ENCODE measurements at regions not wholly inside any gene's neighbourhood (a gene's known extent, or its start where the extent isn't known, plus 50 kb on each side); places are given as distances from the start of the nearest gene placed in this dataset.
"Not testable (repeated sequence)": the region's sequence is repeated elsewhere in the genome, so short reads cannot be mapped to it uniquely, and the experiment has no call there.

DNA sequence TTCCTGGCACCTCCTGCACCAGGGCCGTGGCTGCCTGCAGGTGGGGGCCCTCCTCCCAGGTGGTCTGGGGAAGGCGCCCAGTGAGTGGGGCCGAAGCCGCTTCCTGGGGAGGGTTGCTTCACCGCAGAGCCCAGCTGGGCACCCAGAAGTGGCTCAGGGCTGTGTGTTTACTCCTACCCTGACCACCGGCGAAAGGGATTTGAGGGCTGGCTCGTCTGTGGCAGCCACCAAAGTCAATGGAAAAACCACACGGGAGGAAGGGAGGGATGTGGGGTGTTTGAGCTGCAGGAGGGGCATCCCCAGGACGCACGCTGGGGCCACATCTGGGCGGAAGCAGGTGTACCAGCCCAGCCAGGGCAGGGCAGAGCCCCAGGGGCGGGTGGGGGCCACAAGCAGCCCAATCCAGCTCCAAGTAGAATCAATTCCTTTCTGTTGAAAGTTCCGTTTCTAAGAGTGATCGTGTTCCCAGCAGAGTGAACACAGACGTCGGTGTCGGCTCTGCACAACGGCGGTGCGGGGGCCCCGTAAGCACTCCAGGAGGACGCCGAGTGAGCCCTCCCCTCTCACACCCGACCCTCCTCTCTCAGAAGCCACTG, 69.9 kb downstream of the FOXL3 start:
- H3K4me3 ChIP-seq, result no peak overlapping the region
- no peak overlapping the region for H3K27ac ChIP-seq
- no peaks in the 10 kb centered on the region for H3K36me3 ChIP-seq
- no peak for TF ChIP-seq POLR2A (IDR thresholded peaks at IDR 0.05)
- no peak for TF ChIP-seq POLR2AphosphoS5 (IDR thresholded peaks at IDR 0.05)
- TF ChIP-seq, protein P1, sequence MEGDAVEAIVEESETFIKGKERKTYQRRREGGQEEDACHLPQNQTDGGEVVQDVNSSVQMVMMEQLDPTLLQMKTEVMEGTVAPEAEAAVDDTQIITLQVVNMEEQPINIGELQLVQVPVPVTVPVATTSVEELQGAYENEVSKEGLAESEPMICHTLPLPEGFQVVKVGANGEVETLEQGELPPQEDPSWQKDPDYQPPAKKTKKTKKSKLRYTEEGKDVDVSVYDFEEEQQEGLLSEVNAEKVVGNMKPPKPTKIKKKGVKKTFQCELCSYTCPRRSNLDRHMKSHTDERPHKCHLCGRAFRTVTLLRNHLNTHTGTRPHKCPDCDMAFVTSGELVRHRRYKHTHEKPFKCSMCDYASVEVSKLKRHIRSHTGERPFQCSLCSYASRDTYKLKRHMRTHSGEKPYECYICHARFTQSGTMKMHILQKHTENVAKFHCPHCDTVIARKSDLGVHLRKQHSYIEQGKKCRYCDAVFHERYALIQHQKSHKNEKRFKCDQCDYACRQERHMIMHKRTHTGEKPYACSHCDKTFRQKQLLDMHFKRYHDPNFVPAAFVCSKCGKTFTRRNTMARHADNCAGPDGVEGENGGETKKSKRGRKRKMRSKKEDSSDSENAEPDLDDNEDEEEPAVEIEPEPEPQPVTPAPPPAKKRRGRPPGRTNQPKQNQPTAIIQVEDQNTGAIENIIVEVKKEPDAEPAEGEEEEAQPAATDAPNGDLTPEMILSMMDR (IDR thresholded peaks at IDR 0.05), result no peak
- H3K4me1 ChIP-seq (replicated peaks), result peaks cover 12% of the 10 kb centered on the region
- DNase-seq (ENCODE audit: low spot score), result no peak
- no peaks in the 10 kb centered on the region for H3K9me3 ChIP-seq
- intact Hi-C loops (cut with DNase I), result no loop called here
- H3K27me3 ChIP-seq (replicated peaks; ENCODE audit: insufficient read depth), result no peaks in the 10 kb centered on the region
- 59% methylated on average over 25 of the region's 25 CpGs for WGBS

- WGBS, result 84% methylated on average over 39 of the region's 39 CpGs
- TF ChIP-seq, protein P1 (IDR thresholded peaks at IDR 0.05), result no peak
- TF ChIP-seq POLR2A (IDR thresholded peaks at IDR 0.05), result no peak
- TF ChIP-seq POLR2AphosphoS5 (IDR thresholded peaks at IDR 0.05), result no peak
- no peak overlapping the region for H3K27ac ChIP-seq
Observed at GRCh38 chr7:360454-361100, 70.6 kb downstream of the FOXL3 start.

GRCh38 chr7:361182-361581, 71.2 kb downstream of the FOXL3 start:
- H3K36me3 ChIP-seq; H3K27me3 ChIP-seq (replicated peaks; ENCODE audit: insufficient read depth); H3K27ac ChIP-seq; H3K4me3 ChIP-seq; H3K9me3 ChIP-seq; intact Hi-C loops (cut with DNase I); DNase-seq (ENCODE audit: low spot score): not testable (repeated sequence)
- peaks cover 12% of the 10 kb centered on the region for H3K4me1 ChIP-seq (replicated peaks)
- 67% methylated on average over 17 of the region's 20 CpGs for WGBS

More at GRCh38 chr7:360454-361100, 70.6 kb downstream of the FOXL3 start:
- Histone ChIP-seq H3K4me1 (replicated peaks) (peaks cover 12% of the 10 kb centered on the region), H3K27me3 (replicated peaks; ENCODE audit: insufficient read depth) (no peaks in the 10 kb centered on the region), H3K4me3 (no peak overlapping the region), H3K9me3 (no peaks in the 10 kb centered on the region), H3K36me3 (no peaks in the 10 kb centered on the region)
- DNase-seq (ENCODE audit: low spot score), result no peak
- intact Hi-C loops (cut with DNase I), result no loop called here

DNA sequence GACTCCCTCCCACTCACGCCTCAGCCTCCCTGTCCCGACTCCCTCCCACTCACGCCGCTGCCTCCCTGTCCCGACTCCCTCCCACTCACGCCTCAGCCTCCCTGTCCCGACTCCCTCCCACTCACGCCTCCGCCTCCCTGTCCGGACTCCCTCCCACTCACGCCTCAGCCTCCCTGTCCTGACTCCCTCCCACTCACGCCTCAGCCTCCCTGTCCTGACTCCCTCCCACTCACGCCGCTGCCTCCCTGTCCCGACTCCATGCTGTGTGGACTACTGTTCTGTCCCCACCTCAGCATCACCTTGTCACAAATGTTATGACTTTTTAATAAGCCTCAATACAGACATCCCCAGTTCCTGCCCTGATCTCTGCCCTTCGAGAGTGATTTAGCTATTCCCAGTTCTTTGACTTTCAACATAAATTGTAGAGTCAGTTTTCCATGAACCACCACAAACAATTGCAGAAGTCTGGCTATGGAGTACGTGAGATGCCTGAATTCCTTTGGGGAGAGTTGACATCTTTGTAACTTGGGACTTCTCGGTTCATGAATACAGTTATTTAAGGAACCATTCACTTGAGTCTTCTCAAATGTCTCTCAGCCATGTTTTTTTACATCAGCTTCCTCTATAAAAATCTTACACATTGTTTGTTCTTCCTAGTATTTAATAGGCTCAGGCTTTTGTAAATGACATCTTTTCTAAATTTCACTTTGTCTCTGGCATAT, 71.9 kb downstream of the FOXL3 start:
- Histone ChIP-seq H3K4me3 (peak overlapping the region; percentile 10 to 13), H3K36me3 (no peaks in the 10 kb centered on the region), H3K27ac (peak overlapping the region; percentile 47 to 65), H3K27me3 (replicated peaks; ENCODE audit: insufficient read depth) (no peaks in the 10 kb centered on the region), H3K4me1 (replicated peaks) (peaks cover 12% of the 10 kb centered on the region), H3K9me3 (no peaks in the 10 kb centered on the region)
- WGBS, result 52% methylated on average over 12 of the region's 18 CpGs
- intact Hi-C loops (cut with DNase I), result no loop called here
- no peak for TF ChIP-seq POLR2A (IDR thresholded peaks at IDR 0.05)
- no peak for TF ChIP-seq POLR2AphosphoS5 (IDR thresholded peaks at IDR 0.05)
- TF ChIP-seq, protein P1 (IDR thresholded peaks at IDR 0.05), result no peak
- DNase-seq (ENCODE audit: low spot score), result no peak

DNA sequence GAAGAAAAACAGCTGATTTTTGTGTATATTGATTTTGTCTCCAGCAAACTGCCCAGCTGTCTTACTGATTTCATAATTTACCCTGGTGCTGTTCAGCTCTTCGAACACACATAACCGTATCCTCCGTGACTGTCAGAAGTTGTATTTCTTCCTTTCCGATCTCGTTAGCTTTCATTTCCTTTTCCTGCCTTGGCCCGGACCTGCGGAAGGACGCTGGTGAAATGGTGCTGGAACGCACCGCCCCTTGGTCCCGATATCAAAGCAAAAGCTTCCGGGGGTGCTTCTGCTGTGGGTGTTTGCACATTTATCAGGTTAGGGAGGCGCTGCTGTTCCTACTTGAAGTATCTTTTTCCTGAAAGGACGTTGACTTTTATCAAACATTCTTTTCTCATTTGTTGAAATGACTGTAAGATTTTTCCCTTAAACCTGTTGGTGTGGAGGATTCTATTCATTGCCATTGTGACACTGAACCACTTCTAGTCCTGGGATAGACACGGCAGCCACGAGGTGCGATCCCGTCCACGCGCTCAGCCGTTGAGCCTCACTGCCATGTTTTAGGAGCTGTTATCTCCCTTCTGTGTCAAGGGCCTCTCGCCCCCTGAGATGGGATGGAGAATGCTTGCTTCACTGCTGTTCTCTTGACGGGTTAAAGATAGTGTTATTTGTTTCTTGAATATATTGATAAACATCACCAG, 72.6 kb downstream of the FOXL3 start:
- Histone ChIP-seq H3K27me3 (replicated peaks; ENCODE audit: insufficient read depth) (no peaks in the 10 kb centered on the region), H3K36me3 (no peaks in the 10 kb centered on the region), H3K9me3 (no peaks in the 10 kb centered on the region), H3K4me1 (replicated peaks) (peaks cover 7% of the 10 kb centered on the region), H3K4me3 (peak overlapping the region; percentile 10 to 13), H3K27ac (peak overlapping the region; percentile 47 to 65)
- intact Hi-C loops (cut with DNase I), result no loop called here
- WGBS, result 25% methylated on average over 23 of the region's 23 CpGs
- TF ChIP-seq POLR2AphosphoS5 (IDR thresholded peaks at IDR 0.05) (peak; percentile 45), POLR2A (IDR thresholded peaks at IDR 0.05) (no peak)
- DNase-seq (ENCODE audit: low spot score), result no peak

Measured in prostate gland (tissue), 2 donors.